Body of pancreas (tissue), 4 donors: ENCODE measurements at regions not wholly inside any gene's neighbourhood (a gene's known extent, or its start where the extent isn't known, plus 50 kb on each side); places are given as distances from the start of the nearest gene placed in this dataset.

ENCODE experiments used
- POLR2A ChIP-seq, 3 donors: fragments of 450-650 bp; IDR thresholded peaks; one replicate each; pipeline ENCODE4 v1.6.1; 2016; ENCODE audit warnings: antibody characterized with exemption in 3 of 3, mild to moderate bottlenecking in 2 of 3
- TF ChIP-seq, protein P1 (sequence below), 7 experiments: fragments of 450-650 bp in 4 of 7; fragments of 200-600 bp in 3 of 7; sonication (generic) in 3 of 7; IDR thresholded peaks; one replicate each; pipeline ENCODE4 v1.5.1; 2016 to 2019; ENCODE audit warnings: antibody characterized with exemption in 7 of 7

DNA sequence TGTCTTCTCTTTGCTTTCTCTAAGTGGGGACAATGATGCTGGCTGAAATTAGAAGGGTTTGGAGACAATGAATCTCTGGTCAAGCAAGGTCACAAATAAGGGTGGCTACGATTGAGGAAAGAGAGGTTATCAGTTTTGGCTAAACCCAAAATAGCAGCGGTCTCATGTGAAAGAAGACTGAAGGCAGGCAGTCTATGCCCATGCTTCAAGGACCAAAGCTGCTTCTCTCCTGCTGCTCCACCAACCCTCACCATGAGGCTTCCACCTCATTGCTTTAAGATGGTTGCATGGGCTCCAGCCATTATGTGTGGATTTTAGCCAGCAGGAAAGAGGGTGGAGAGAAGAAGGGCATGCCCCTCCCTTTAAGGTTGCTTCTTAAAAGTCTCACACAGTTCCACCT lies 114.1 kb upstream of the TRIM2 start:
- TF ChIP-seq, protein P1, sequence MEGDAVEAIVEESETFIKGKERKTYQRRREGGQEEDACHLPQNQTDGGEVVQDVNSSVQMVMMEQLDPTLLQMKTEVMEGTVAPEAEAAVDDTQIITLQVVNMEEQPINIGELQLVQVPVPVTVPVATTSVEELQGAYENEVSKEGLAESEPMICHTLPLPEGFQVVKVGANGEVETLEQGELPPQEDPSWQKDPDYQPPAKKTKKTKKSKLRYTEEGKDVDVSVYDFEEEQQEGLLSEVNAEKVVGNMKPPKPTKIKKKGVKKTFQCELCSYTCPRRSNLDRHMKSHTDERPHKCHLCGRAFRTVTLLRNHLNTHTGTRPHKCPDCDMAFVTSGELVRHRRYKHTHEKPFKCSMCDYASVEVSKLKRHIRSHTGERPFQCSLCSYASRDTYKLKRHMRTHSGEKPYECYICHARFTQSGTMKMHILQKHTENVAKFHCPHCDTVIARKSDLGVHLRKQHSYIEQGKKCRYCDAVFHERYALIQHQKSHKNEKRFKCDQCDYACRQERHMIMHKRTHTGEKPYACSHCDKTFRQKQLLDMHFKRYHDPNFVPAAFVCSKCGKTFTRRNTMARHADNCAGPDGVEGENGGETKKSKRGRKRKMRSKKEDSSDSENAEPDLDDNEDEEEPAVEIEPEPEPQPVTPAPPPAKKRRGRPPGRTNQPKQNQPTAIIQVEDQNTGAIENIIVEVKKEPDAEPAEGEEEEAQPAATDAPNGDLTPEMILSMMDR (IDR thresholded peaks at IDR 0.05), result no peak
- no peak for TF ChIP-seq POLR2A (IDR thresholded peaks at IDR 0.05)
